ENCODE measurements at regions not wholly inside any gene's neighbourhood (a gene's known extent, or its start where the extent isn't known, plus 50 kb on each side); places are given as distances from the start of the nearest gene placed in this dataset.

GRCh38 chr2:160794926-160795325 lies 301.3 kb upstream of the RBMS1 start:
- TF ChIP-seq CTCF (IDR thresholded peaks at IDR 0.05) (no peak), POLR2AphosphoS5 (IDR thresholded peaks at IDR 0.05) (no peak), EP300 (IDR thresholded peaks at IDR 0.05) (no peak), POLR2A (IDR thresholded peaks at IDR 0.05) (no peak)
